WTC11 (cell line): ENCODE measurements at regions not wholly inside any gene's neighbourhood (a gene's known extent, or its start where the extent isn't known, plus 50 kb on each side); places are given as distances from the start of the nearest gene placed in this dataset.

Experiments
- ATAC-seq: fragments of 200-7000 bp; cut with Tn5 transposase; 2 replicates; pipeline ENCODE4 v1.10.0; 2021; ENCODE audit warnings: mild to moderate bottlenecking, moderate library complexity
- CTCF ChIA-PET: fragments of 300-600 bp; sonication (Branson Sonifier 250); formaldehyde crosslinking; loops from one replicate; lab custom pipeline; 2021; ENCODE audit warnings: antibody characterized with exemption; lab: Charles Lee
- POLR2A ChIA-PET: fragments of 350-600 bp; sonication (Branson Sonifier 250); formaldehyde crosslinking; loops from one replicate; lab custom pipeline; 2021; ENCODE audit warnings: antibody characterized with exemption; lab: Charles Lee
- DNase-seq: peaks from one replicate; pipeline ENCODE4 v3.0.0; 2021; ENCODE audit warnings: low spot score
- H3K27ac Mint-ChIP-seq: 2 replicates; pipeline ENCODE4 v1.8.0; 2021; ENCODE audit warnings: mixed read lengths
- H3K27me3 Mint-ChIP-seq: 2 replicates; pipeline ENCODE4 v1.8.0; 2021; ENCODE audit warnings: low read depth, mild to moderate bottlenecking, moderate library complexity, mixed read lengths
- H3K36me3 Mint-ChIP-seq: 2 replicates; pipeline ENCODE4 v1.8.0; 2021; ENCODE audit warnings: mixed read lengths
- H3K4me1 Mint-ChIP-seq: 2 replicates; pipeline ENCODE4 v1.8.0; 2022; ENCODE audit warnings: mixed read lengths
- H3K4me3 Mint-ChIP-seq: 2 replicates; pipeline ENCODE4 v1.8.0; 2021; ENCODE audit warnings: mild to moderate bottlenecking, moderate library complexity, mixed read lengths
- H3K9me3 Mint-ChIP-seq: 2 replicates; pipeline ENCODE4 v1.8.0; 2021; ENCODE audit warnings: mixed read lengths
- CREM ChIP-seq: sonication (generic); formaldehyde crosslinking; IDR thresholded peaks from 2 replicates; pipeline ENCODE4 v1.8.1; 2022; ENCODE audit warnings: mild to moderate bottlenecking, missing genetic modification reagents, moderate library complexity
- FOXK1 ChIP-seq: sonication (generic); formaldehyde crosslinking; IDR thresholded peaks from 2 replicates; pipeline ENCODE4 v1.8.0; 2022; ENCODE audit warnings: mild to moderate bottlenecking, moderate library complexity, missing genetic modification reagents
- FOXP1 ChIP-seq: sonication (generic); formaldehyde crosslinking; IDR thresholded peaks from 2 replicates; pipeline ENCODE4 v1.8.0; 2022; ENCODE audit warnings: missing genetic modification reagents, mild to moderate bottlenecking, moderate library complexity, borderline replicate concordance
- GABPB1 ChIP-seq: sonication (generic); formaldehyde crosslinking; IDR thresholded peaks from 2 replicates; pipeline ENCODE4 v1.8.1; 2023; ENCODE audit warnings: mild to moderate bottlenecking, missing genetic modification reagents
- IRF2 ChIP-seq: sonication (generic); formaldehyde crosslinking; IDR thresholded peaks from 2 replicates; pipeline ENCODE4 v1.8.0; 2022; ENCODE audit warnings: low read depth, missing genetic modification reagents, borderline replicate concordance
- MYBL2 ChIP-seq: sonication (generic); formaldehyde crosslinking; IDR thresholded peaks from 2 replicates; pipeline ENCODE4 v1.8.1; 2023; ENCODE audit warnings: mild to moderate bottlenecking, moderate library complexity, missing genetic modification reagents
- NFYB ChIP-seq: sonication (generic); formaldehyde crosslinking; conservative IDR thresholded peaks from 2 replicates; pipeline ENCODE4 v1.8.0; 2022; ENCODE audit warnings: low read depth, missing genetic modification reagents
- NR2C2 ChIP-seq: sonication (generic); formaldehyde crosslinking; IDR thresholded peaks from 2 replicates; pipeline ENCODE4 v1.8.0; 2022; ENCODE audit warnings: mild to moderate bottlenecking, missing genetic modification reagents
- PRRX2 ChIP-seq: fragments of 250-450 bp; sonication (Bioruptor Pico); IDR thresholded peaks from 2 replicates; pipeline ENCODE4 v1.8.0; 2021; ENCODE audit warnings: mild to moderate bottlenecking
- SP1 ChIP-seq: sonication (generic); formaldehyde crosslinking; conservative IDR thresholded peaks from 2 replicates; pipeline ENCODE4 v1.8.1; 2022; ENCODE audit warnings: missing genetic modification reagents
- ZNF416 ChIP-seq: fragments of 250-450 bp; sonication (Bioruptor Pico); IDR thresholded peaks from 2 replicates; pipeline ENCODE4 v1.9.0; 2021; ENCODE audit warnings: mild to moderate bottlenecking, inconsistent platforms
- TF ChIP-seq, protein P1 (sequence below): fragments of 250-450 bp; sonication (Bioruptor Pico); conservative IDR thresholded peaks from 2 replicates; pipeline ENCODE4 v1.9.0; 2021; ENCODE audit warnings: mild to moderate bottlenecking
- TF ChIP-seq, protein P2 (sequence below): sonication (generic); formaldehyde crosslinking; IDR thresholded peaks from 2 replicates; pipeline ENCODE4 v1.8.1; 2023; ENCODE audit warnings: mild to moderate bottlenecking, missing genetic modification reagents
- TF ChIP-seq, protein P3 (sequence below): sonication (generic); formaldehyde crosslinking; IDR thresholded peaks from 2 replicates; pipeline ENCODE4 v1.8.1; 2022; ENCODE audit warnings: low read depth, missing genetic modification reagents, borderline replicate concordance
- TF ChIP-seq, protein P4 (sequence below): sonication (generic); formaldehyde crosslinking; IDR thresholded peaks from 2 replicates; pipeline ENCODE4 v1.8.0; 2023; ENCODE audit warnings: missing genetic modification reagents, mild to moderate bottlenecking, borderline replicate concordance
- TF ChIP-seq, protein P5 (sequence below): sonication (generic); formaldehyde crosslinking; conservative IDR thresholded peaks from 2 replicates; pipeline ENCODE4 v1.8.1; 2023; ENCODE audit warnings: mild to moderate bottlenecking, low read depth, missing genetic modification reagents, moderate library complexity
- TF ChIP-seq, protein P6 (sequence below): sonication (generic); formaldehyde crosslinking; IDR thresholded peaks from 2 replicates; pipeline ENCODE4 v1.8.0; 2022; ENCODE audit warnings: mild to moderate bottlenecking, missing genetic modification reagents
- TF ChIP-seq, protein P7 (sequence below): sonication (generic); formaldehyde crosslinking; IDR thresholded peaks from 2 replicates; pipeline ENCODE4 v1.8.1; 2023; ENCODE audit warnings: mild to moderate bottlenecking, missing genetic modification reagents, moderate library complexity

DNA sequence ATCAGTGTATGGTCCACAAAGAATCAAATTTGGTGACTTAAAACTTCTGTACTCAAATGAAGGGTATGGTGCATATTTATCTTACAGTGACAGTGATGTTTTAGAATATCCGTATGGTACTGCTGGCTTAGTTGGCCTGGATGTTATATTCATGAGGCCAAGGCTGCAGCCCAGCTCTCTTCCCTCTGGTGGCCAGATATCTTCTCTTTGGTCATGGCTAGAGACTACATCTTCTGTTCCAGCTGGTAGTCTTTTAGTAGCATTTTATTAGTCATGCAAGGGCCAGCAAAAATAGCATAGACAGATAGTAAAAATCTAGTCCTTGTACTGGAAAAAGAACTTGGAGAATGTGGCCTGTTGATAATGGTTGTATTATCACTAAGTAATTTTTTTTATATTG lies 124.0 kb upstream of the ROPN1 start:
- ChIA-PET CTCF (interaction anchor here (1.0 kb wide), 1 partner anchor 392 kb away, joined by 4 read pairs; no protein-coding TSS in a partner anchor), POLR2A (no interaction called here)
- Mint-ChIP-seq H3K9me3 (peaks cover 5% of the 10 kb centered on the region; the same call in 1 of the 2 replicates), H3K27ac (no peak overlapping the region), H3K36me3 (no peaks in the 10 kb centered on the region), H3K4me1 (peaks cover 18% of the 10 kb centered on the region), H3K4me3 (no peak overlapping the region), H3K27me3 (no peaks in the 10 kb centered on the region; the same call in 1 of the 2 replicates)
- ATAC-seq = no peak
- no peak for DNase-seq
- no peak for TF ChIP-seq FOXP1
- TF ChIP-seq NR2C2 (CRISPR knock-in tag) = no peak
- TF ChIP-seq, protein P1, sequence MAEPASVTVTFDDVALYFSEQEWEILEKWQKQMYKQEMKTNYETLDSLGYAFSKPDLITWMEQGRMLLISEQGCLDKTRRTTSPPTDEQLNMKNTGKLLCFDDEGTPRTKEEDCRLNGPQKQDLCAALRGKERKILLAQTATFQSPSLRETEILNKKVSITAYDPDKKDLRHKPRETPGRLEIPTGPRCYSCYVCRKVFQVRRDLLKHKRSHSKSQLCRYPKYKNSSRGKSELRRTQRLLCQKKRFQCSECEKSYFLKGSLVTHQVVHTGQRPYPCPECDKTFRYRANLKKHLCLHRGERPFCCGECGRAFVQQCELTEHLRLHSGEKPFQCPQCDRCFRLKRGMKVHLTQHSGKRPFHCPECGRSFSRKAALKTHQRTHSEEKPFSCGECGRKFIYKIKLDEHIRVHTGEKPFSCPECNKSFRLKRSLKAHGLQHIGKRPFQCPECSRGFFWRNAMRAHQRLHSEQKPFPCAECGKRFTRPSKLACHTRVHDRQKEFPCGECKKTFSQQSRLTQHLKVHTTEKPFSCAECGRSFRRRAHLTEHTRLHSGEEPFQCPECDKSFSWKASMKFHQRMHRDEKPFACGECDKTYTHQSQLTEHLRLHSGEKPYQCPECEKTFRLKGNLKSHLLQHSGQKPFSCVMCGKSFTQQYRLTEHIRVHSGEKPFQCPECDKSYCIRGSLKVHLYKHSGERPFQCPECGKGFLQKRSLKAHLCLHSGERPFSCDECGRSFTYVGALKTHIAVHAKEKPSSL (CRISPR knock-in tag) = no peak
- TF ChIP-seq, protein P2, sequence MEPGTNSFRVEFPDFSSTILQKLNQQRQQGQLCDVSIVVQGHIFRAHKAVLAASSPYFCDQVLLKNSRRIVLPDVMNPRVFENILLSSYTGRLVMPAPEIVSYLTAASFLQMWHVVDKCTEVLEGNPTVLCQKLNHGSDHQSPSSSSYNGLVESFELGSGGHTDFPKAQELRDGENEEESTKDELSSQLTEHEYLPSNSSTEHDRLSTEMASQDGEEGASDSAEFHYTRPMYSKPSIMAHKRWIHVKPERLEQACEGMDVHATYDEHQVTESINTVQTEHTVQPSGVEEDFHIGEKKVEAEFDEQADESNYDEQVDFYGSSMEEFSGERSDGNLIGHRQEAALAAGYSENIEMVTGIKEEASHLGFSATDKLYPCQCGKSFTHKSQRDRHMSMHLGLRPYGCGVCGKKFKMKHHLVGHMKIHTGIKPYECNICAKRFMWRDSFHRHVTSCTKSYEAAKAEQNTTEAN (CRISPR knock-in tag) = no peak
- TF ChIP-seq PRRX2 (CRISPR knock-in tag) = no peak
- TF ChIP-seq SP1 (CRISPR knock-in tag) = no peak
- TF ChIP-seq NFYB (CRISPR knock-in tag) = no peak

DNA sequence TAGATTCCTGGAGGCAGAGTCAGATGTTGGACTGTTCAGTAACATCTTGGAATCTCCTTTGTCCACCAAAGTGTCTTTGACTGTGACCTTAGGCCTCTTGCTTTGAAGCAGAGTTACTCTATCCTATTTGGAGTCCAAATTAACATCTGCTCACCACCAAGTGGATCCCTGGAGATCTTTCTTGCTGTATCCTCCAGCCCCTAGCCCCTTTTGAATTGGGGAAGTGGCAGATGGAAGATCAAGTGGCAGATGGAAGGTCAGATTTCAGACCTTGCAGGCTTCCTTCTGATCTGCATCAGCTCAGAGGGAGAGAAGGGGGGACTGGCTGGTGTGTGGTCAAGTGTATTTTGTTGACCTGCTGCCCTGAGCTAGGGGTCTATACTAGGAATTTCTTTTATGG lies 125.0 kb upstream of the ROPN1 start:
- CTCF ChIA-PET = no interaction called here
- peaks cover 20% of the 10 kb centered on the region for H3K4me1 Mint-ChIP-seq
- no peak for ATAC-seq
- no peak for TF ChIP-seq CREM (CRISPR knock-in tag)
- TF ChIP-seq, protein P3, sequence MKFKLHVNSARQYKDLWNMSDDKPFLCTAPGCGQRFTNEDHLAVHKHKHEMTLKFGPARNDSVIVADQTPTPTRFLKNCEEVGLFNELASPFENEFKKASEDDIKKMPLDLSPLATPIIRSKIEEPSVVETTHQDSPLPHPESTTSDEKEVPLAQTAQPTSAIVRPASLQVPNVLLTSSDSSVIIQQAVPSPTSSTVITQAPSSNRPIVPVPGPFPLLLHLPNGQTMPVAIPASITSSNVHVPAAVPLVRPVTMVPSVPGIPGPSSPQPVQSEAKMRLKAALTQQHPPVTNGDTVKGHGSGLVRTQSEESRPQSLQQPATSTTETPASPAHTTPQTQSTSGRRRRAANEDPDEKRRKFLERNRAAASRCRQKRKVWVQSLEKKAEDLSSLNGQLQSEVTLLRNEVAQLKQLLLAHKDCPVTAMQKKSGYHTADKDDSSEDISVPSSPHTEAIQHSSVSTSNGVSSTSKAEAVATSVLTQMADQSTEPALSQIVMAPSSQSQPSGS = no peak
- TF ChIP-seq, protein P4, sequence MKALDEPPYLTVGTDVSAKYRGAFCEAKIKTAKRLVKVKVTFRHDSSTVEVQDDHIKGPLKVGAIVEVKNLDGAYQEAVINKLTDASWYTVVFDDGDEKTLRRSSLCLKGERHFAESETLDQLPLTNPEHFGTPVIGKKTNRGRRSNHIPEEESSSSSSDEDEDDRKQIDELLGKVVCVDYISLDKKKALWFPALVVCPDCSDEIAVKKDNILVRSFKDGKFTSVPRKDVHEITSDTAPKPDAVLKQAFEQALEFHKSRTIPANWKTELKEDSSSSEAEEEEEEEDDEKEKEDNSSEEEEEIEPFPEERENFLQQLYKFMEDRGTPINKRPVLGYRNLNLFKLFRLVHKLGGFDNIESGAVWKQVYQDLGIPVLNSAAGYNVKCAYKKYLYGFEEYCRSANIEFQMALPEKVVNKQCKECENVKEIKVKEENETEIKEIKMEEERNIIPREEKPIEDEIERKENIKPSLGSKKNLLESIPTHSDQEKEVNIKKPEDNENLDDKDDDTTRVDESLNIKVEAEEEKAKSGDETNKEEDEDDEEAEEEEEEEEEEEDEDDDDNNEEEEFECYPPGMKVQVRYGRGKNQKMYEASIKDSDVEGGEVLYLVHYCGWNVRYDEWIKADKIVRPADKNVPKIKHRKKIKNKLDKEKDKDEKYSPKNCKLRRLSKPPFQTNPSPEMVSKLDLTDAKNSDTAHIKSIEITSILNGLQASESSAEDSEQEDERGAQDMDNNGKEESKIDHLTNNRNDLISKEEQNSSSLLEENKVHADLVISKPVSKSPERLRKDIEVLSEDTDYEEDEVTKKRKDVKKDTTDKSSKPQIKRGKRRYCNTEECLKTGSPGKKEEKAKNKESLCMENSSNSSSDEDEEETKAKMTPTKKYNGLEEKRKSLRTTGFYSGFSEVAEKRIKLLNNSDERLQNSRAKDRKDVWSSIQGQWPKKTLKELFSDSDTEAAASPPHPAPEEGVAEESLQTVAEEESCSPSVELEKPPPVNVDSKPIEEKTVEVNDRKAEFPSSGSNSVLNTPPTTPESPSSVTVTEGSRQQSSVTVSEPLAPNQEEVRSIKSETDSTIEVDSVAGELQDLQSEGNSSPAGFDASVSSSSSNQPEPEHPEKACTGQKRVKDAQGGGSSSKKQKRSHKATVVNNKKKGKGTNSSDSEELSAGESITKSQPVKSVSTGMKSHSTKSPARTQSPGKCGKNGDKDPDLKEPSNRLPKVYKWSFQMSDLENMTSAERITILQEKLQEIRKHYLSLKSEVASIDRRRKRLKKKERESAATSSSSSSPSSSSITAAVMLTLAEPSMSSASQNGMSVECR = no peak
- TF ChIP-seq, protein P5, sequence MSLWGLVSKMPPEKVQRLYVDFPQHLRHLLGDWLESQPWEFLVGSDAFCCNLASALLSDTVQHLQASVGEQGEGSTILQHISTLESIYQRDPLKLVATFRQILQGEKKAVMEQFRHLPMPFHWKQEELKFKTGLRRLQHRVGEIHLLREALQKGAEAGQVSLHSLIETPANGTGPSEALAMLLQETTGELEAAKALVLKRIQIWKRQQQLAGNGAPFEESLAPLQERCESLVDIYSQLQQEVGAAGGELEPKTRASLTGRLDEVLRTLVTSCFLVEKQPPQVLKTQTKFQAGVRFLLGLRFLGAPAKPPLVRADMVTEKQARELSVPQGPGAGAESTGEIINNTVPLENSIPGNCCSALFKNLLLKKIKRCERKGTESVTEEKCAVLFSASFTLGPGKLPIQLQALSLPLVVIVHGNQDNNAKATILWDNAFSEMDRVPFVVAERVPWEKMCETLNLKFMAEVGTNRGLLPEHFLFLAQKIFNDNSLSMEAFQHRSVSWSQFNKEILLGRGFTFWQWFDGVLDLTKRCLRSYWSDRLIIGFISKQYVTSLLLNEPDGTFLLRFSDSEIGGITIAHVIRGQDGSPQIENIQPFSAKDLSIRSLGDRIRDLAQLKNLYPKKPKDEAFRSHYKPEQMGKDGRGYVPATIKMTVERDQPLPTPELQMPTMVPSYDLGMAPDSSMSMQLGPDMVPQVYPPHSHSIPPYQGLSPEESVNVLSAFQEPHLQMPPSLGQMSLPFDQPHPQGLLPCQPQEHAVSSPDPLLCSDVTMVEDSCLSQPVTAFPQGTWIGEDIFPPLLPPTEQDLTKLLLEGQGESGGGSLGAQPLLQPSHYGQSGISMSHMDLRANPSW (CRISPR knock-in tag) = no peak
- TF ChIP-seq FOXK1 (CRISPR knock-in tag) = no peak
- TF ChIP-seq, protein P6, sequence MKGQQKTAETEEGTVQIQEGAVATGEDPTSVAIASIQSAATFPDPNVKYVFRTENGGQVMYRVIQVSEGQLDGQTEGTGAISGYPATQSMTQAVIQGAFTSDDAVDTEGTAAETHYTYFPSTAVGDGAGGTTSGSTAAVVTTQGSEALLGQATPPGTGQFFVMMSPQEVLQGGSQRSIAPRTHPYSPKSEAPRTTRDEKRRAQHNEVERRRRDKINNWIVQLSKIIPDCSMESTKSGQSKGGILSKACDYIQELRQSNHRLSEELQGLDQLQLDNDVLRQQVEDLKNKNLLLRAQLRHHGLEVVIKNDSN (CRISPR knock-in tag) = no peak
- TF ChIP-seq, protein P7, sequence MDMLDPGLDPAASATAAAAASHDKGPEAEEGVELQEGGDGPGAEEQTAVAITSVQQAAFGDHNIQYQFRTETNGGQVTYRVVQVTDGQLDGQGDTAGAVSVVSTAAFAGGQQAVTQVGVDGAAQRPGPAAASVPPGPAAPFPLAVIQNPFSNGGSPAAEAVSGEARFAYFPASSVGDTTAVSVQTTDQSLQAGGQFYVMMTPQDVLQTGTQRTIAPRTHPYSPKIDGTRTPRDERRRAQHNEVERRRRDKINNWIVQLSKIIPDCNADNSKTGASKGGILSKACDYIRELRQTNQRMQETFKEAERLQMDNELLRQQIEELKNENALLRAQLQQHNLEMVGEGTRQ (CRISPR knock-in tag) = no peak
- no peak for TF ChIP-seq IRF2
- TF ChIP-seq MYBL2 (CRISPR knock-in tag) = no peak
- TF ChIP-seq ZNF416 (CRISPR knock-in tag) = no peak
- no peak for TF ChIP-seq GABPB1
- TF ChIP-seq, all 79 proteins: peak for 0
- no peak for DNase-seq
- no peak overlapping the region for H3K27ac Mint-ChIP-seq
- H3K36me3 Mint-ChIP-seq = no peaks in the 10 kb centered on the region
- no peaks in the 10 kb centered on the region; the same call in 1 of the 2 replicates for H3K27me3 Mint-ChIP-seq
- POLR2A ChIA-PET = no interaction called here
- no peak overlapping the region for H3K4me3 Mint-ChIP-seq
- no peaks in the 10 kb centered on the region for H3K9me3 Mint-ChIP-seq
